Activated naive CD4-positive, alpha-beta T cell treated with anti-CD3 and anti-CD28 coated beads, Interleukin-2, amount 10 ng/mL, durations not matched to agents 7 days and 5 days (primary cell): ENCODE measurements at regions not wholly inside any gene's neighbourhood (a gene's known extent, or its start where the extent isn't known, plus 50 kb on each side); places are given as distances from the start of the nearest gene placed in this dataset.
"Not testable (repeated sequence)": the region's sequence is repeated elsewhere in the genome, so short reads cannot be mapped to it uniquely, and the experiment has no call there.

Experiments
- CTCF ChIA-PET: fragments of 350-600 bp; sonication (Branson Sonifier 250); formaldehyde crosslinking; loops from one replicate; lab custom pipeline; 2021; ENCODE audit warnings: antibody characterized with exemption; lab: Charles Lee
- DNase-seq: peaks from one replicate; pipeline ENCODE4 v3.0.0-alpha.2; 2020
- H3K27ac Mint-ChIP-seq: one replicate; pipeline ENCODE4 v1.8.0; 2021; ENCODE audit warnings: mild to moderate bottlenecking, moderate library complexity, mixed read lengths
- H3K27me3 Mint-ChIP-seq: one replicate; pipeline ENCODE4 v1.8.0; 2021; ENCODE audit warnings: mild to moderate bottlenecking, mixed read lengths
- H3K36me3 Mint-ChIP-seq: one replicate; pipeline ENCODE4 v1.8.0; 2021; ENCODE audit warnings: mixed read lengths
- H3K4me1 Mint-ChIP-seq: one replicate; pipeline ENCODE4 v1.8.0; 2021; ENCODE audit warnings: mixed read lengths
- H3K4me3 Mint-ChIP-seq: one replicate; pipeline ENCODE4 v1.8.0; 2021; ENCODE audit warnings: mild to moderate bottlenecking, moderate library complexity, mixed read lengths
- H3K9me3 Mint-ChIP-seq: one replicate; pipeline ENCODE4 v1.8.0; 2021; ENCODE audit warnings: mixed read lengths

- Mint-ChIP-seq H3K27ac (no peak overlapping the region), H3K4me3 (no peak overlapping the region), H3K36me3 (no peaks in the 10 kb centered on the region), H3K4me1 (no peaks in the 10 kb centered on the region), H3K27me3 (no peaks in the 10 kb centered on the region), H3K9me3 (peaks cover 9% of the 10 kb centered on the region)
- CTCF ChIA-PET, result no interaction called here
- no peak for DNase-seq
Observed at GRCh38 chr12:125797421-125798175, 732.4 kb downstream of the AACS start.

- H3K27ac Mint-ChIP-seq, result no peak overlapping the region
- CTCF ChIA-PET, result no interaction called here
- DNase-seq, result no peak
- H3K27me3 Mint-ChIP-seq, result no peaks in the 10 kb centered on the region
- H3K9me3 Mint-ChIP-seq, result peaks cover 19% of the 10 kb centered on the region
- H3K36me3 Mint-ChIP-seq, result no peaks in the 10 kb centered on the region
- H3K4me1 Mint-ChIP-seq, result no peaks in the 10 kb centered on the region
- no peak overlapping the region for H3K4me3 Mint-ChIP-seq
Observed at GRCh38 chr12:125804660-125805059, 739.4 kb downstream of the AACS start.

- Mint-ChIP-seq H3K27ac (no peak overlapping the region), H3K27me3 (no peaks in the 10 kb centered on the region), H3K4me1 (no peaks in the 10 kb centered on the region), H3K36me3 (no peaks in the 10 kb centered on the region), H3K9me3 (peaks cover 9% of the 10 kb centered on the region), H3K4me3 (no peak overlapping the region)
- CTCF ChIA-PET, result no interaction called here
- no peak for DNase-seq
Observed at GRCh38 chr12:125824276-125824675, 759.0 kb downstream of the AACS start.

DNA sequence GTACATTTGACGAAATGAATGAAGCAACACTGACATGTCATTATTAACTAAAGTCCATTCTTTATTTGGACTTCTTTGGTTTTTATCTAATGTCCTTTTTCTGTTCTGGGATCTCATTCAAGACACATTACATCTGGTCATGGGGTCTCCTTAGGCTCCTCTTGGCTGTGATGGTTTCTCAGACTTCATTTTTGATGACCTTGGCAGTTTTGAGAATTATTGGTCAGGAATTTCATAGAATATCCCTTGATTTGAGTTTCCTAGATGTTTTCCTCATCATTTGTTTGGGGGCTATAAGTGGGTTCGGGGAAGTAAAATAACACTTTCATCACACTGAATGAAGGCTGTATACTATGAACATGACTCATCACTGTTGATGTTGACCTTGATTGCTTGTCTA lies 770.6 kb downstream of the AACS start:
- Mint-ChIP-seq H3K27me3 (no peaks in the 10 kb centered on the region), H3K36me3 (no peaks in the 10 kb centered on the region), H3K4me3 (no peak overlapping the region), H3K27ac (no peak overlapping the region), H3K9me3 (peaks cover 11% of the 10 kb centered on the region), H3K4me1 (no peaks in the 10 kb centered on the region)
- DNase-seq, result no peak
- CTCF ChIA-PET, result no interaction called here

DNA sequence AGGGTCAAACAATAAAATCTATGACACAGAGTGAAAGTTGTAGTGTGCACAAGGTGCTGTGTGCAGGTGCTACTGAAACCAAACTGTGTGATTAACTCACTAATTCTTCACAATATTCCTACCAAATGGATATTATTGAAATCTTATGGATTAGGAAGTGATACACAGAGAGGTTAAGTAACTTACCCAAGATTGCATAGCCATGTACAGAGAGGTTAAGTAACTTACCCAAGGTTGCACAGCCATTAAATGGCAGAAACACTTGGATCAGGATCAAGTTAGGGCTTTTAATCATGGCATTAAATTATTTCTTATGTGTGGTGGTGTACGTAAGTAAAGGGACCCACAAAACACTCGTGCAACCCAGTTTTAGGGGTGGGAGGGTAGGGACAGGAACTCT lies 771.4 kb downstream of the AACS start:
- H3K4me1 Mint-ChIP-seq, result no peaks in the 10 kb centered on the region
- H3K36me3 Mint-ChIP-seq, result no peaks in the 10 kb centered on the region
- no peak for DNase-seq
- CTCF ChIA-PET, result no interaction called here
- H3K27ac Mint-ChIP-seq, result no peak overlapping the region
- H3K9me3 Mint-ChIP-seq, result peaks cover 11% of the 10 kb centered on the region
- no peak overlapping the region for H3K4me3 Mint-ChIP-seq
- H3K27me3 Mint-ChIP-seq, result no peaks in the 10 kb centered on the region

- no peak overlapping the region for H3K27ac Mint-ChIP-seq
- H3K27me3 Mint-ChIP-seq, result no peaks in the 10 kb centered on the region
- DNase-seq, result no peak
- no peak overlapping the region for H3K4me3 Mint-ChIP-seq
- H3K4me1 Mint-ChIP-seq, result no peaks in the 10 kb centered on the region
- CTCF ChIA-PET, result interaction anchor here (0.8 kb wide), 1 partner anchor 12 kb away, joined by 3 read pairs; no protein-coding TSS in a partner anchor
- H3K36me3 Mint-ChIP-seq, result no peaks in the 10 kb centered on the region
- peaks cover 8% of the 10 kb centered on the region for H3K9me3 Mint-ChIP-seq
Observed at GRCh38 chr12:125841332-125841731, 776.1 kb downstream of the AACS start.

DNA sequence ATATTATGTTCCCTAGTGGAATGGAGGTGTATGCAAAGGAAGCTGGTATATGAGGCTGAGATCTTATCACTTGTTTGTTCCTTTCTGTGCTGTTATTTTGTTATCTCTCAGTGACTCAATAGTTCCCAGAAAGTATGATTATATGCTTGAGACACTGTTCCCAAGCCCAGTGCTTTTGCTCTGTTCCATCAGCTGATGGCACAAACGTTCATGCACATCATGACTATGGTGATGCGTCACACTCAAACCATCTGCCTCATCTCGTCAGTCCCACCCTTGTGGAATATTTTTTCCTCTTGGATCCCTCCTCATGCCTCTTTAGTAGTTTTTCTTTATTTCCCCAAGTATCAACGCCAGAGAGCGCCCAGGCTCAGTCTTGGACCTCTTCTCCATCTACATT lies 786.9 kb downstream of the AACS start:
- Mint-ChIP-seq H3K36me3 (no peaks in the 10 kb centered on the region), H3K27me3 (no peaks in the 10 kb centered on the region), H3K4me3 (no peak overlapping the region), H3K9me3 (peaks cover 2% of the 10 kb centered on the region), H3K27ac (no peak overlapping the region), H3K4me1 (no peaks in the 10 kb centered on the region)
- CTCF ChIA-PET, result interaction anchor here (0.6 kb wide), 1 partner anchor 8 kb away, joined by 3 read pairs; no protein-coding TSS in a partner anchor
- no peak for DNase-seq

- Mint-ChIP-seq H3K27me3 (no peaks in the 10 kb centered on the region), H3K27ac (no peak overlapping the region), H3K4me1 (no peaks in the 10 kb centered on the region), H3K4me3 (no peak overlapping the region), H3K9me3 (peaks cover 2% of the 10 kb centered on the region), H3K36me3 (no peaks in the 10 kb centered on the region)
- CTCF ChIA-PET, result interaction anchor here (1.4 kb wide), 1 partner anchor 11 kb away, joined by 3 read pairs; no protein-coding TSS in a partner anchor
- no peak for DNase-seq
Observed at GRCh38 chr12:125852679-125853078, 787.4 kb downstream of the AACS start.

- Mint-ChIP-seq H3K4me3 (no peak overlapping the region), H3K36me3 (no peaks in the 10 kb centered on the region), H3K27ac (no peak overlapping the region), H3K9me3 (peaks cover 2% of the 10 kb centered on the region), H3K27me3 (no peaks in the 10 kb centered on the region), H3K4me1 (no peaks in the 10 kb centered on the region)
- CTCF ChIA-PET, result interaction anchor here (1.4 kb wide), 1 partner anchor 12 kb away, joined by 3 read pairs; no protein-coding TSS in a partner anchor
- DNase-seq, result no peak
Observed at GRCh38 chr12:125853670-125854069, 788.4 kb downstream of the AACS start.

- Mint-ChIP-seq H3K27ac (no peak overlapping the region), H3K36me3 (no peaks in the 10 kb centered on the region), H3K9me3 (peaks cover 6% of the 10 kb centered on the region), H3K27me3 (no peaks in the 10 kb centered on the region), H3K4me1 (no peaks in the 10 kb centered on the region), H3K4me3 (no peak overlapping the region)
- CTCF ChIA-PET, result no interaction called here
- no peak for DNase-seq
Observed at GRCh38 chr12:125856366-125856765, 791.1 kb downstream of the AACS start.

GRCh38 chr12:125856896-125857295 lies 791.7 kb downstream of the AACS start:
- DNase-seq, result no peak
- H3K4me1 Mint-ChIP-seq, result no peaks in the 10 kb centered on the region
- CTCF ChIA-PET, result no interaction called here
- H3K4me3 Mint-ChIP-seq, result no peak overlapping the region
- H3K27me3 Mint-ChIP-seq, result no peaks in the 10 kb centered on the region
- no peak overlapping the region for H3K27ac Mint-ChIP-seq
- H3K36me3 Mint-ChIP-seq, result no peaks in the 10 kb centered on the region
- H3K9me3 Mint-ChIP-seq, result peaks cover 6% of the 10 kb centered on the region

GRCh38 chr12:125860672-125861288 lies 795.5 kb downstream of the AACS start:
- Mint-ChIP-seq H3K4me1 (no peaks in the 10 kb centered on the region), H3K27ac (no peak overlapping the region), H3K4me3 (no peak overlapping the region), H3K27me3 (no peaks in the 10 kb centered on the region), H3K36me3 (no peaks in the 10 kb centered on the region), H3K9me3 (peaks cover 10% of the 10 kb centered on the region)
- no peak for DNase-seq
- CTCF ChIA-PET, result no interaction called here

DNA sequence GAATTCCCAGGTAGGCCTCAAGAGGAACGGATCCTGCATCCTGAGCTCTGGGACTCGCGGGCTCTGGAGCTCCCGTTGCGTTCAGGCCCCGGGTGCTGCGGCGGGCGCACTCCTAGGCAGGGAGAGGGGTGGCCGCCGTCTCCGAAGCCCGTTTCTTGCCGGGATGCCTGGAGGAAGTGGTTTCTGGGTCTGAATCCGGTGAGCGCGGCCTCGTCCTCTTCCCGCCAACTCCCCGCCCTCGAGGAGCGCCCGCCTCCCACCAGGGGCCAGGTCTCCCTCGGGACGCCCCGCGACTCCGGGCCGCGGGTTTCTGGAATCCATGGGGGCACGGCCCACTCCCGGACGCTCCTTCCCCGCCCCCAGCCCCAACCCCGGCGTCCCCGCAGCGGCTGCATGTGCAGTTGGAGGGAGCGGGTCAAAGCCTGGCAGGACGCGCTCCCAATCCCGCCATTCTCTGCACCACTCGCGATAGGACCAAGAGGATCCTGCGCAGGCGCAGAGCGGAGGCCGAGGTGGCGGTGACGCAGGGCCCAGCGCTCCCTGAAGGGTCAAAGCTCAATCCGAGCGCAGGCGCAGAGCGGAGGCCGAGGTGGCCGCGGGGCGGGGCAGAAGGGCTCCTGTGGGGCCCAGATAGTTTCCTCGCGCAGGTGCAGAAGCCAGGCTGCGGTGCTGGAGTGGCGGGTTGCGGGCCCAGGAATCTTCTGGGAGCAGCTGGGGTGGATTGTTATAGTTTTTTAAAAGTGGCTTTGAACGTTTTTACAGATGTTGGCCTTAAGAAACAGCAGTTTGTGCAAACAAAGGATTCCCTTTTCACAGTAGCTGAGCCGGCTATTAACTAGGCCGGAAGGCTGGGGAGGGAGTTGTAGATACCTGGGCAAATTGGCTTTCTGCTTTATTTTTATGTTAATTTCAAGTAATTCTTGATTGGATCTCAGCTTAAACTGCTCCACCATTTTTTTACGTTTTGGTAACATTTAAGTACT lies 796.4 kb downstream of the AACS start:
- CTCF ChIA-PET, result no interaction called here
- DNase-seq, result no peak
- Mint-ChIP-seq H3K4me3 (no peak overlapping the region), H3K27me3 (no peaks in the 10 kb centered on the region), H3K9me3 (peaks cover 10% of the 10 kb centered on the region), H3K36me3 (no peaks in the 10 kb centered on the region), H3K27ac (no peak overlapping the region), H3K4me1 (no peaks in the 10 kb centered on the region)

DNA sequence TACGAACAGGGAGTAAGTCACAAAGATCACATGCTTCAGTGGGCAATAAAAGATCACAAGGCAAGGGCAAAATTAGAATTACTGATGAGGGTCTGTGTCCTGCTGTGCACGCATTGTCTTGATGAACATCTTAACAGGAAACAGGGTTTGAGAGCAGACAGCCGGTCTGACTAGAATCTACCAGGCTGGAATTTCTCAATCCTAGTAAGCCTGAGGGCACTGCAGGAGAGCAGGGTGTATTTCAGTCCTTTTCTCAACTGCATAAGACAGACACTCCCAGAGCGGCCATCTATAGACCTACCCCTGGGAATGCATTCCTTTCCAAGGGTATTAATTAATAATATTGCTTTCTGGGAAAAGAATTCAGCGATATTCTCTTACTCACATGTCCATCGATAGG lies 800.0 kb downstream of the AACS start:
- peaks cover 13% of the 10 kb centered on the region for H3K9me3 Mint-ChIP-seq
- H3K27me3 Mint-ChIP-seq, DNase-seq, CTCF ChIA-PET, H3K4me3 Mint-ChIP-seq, H3K36me3 Mint-ChIP-seq, H3K27ac Mint-ChIP-seq, H3K4me1 Mint-ChIP-seq: not testable (repeated sequence)
